ENCODE measurements at regions not wholly inside any gene's neighbourhood (a gene's known extent, or its start where the extent isn't known, plus 50 kb on each side); places are given as distances from the start of the nearest gene placed in this dataset.

DNA sequence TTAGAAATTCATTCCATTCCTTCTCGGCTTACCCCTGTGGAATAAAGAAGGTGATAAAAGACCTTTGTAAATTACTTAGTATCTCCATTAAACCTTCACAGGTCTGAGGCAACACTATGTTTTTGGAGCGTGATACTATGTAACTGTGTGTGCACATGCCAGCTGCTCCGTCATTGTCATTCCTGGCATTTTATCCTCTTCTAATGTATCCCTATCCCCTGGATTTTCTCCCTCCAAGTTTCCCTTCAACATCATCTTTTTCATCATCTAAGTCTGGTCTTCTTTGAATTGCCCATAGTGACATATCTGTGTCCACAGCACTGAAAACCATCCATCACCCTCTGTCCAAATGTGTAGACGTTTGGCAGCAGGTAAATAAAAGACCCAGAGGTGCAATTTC is 125.7 kb downstream of the TEX36 start (continued):
- TF ChIP-seq ZBTB33 (IDR thresholded peaks at IDR 0.05; ENCODE audit: extremely low read depth, insufficient replicate concordance, low read length) = no peak
- TF ChIP-seq, protein P1, sequence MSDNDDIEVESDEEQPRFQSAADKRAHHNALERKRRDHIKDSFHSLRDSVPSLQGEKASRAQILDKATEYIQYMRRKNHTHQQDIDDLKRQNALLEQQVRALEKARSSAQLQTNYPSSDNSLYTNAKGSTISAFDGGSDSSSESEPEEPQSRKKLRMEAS (IDR thresholded peaks at IDR 0.05) = no peak
- no peak for TF ChIP-seq POLR2AphosphoS5 (IDR thresholded peaks at IDR 0.05; ENCODE audit: low read depth, low read length)
- no peak for TF ChIP-seq SP1 (IDR thresholded peaks at IDR 0.05; ENCODE audit: low read depth)
- TF ChIP-seq, protein P2, sequence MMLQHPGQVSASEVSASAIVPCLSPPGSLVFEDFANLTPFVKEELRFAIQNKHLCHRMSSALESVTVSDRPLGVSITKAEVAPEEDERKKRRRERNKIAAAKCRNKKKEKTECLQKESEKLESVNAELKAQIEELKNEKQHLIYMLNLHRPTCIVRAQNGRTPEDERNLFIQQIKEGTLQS (IDR thresholded peaks at IDR 0.05) = no peak
- TF ChIP-seq EZH2phosphoT487 (IDR thresholded peaks at IDR 0.05; ENCODE audit: borderline replicate concordance) = no peak
- TF ChIP-seq POLR2A (IDR thresholded peaks at IDR 0.05; ENCODE audit: borderline replicate concordance, extremely low read depth, insufficient read depth, insufficient read length) = no peak
- no peak for TF ChIP-seq YY1 (IDR thresholded peaks at IDR 0.05; ENCODE audit: extremely low read depth, insufficient replicate concordance, low read depth, low read length)
- TF ChIP-seq CBX3 (IDR thresholded peaks at IDR 0.05; ENCODE audit: low read depth) = no peak

GRCh38 chr10:125556882-125557281 is 126.1 kb downstream of the TEX36 start:
- Histone ChIP-seq H2AFZ (ENCODE audit: low read depth, low read length, poor library complexity, severe bottlenecking) (no peak overlapping the region), H3K4me1 (ENCODE audit: control insufficient read depth in 1 of 2, insufficient read depth in 2 of 2, low read length in 2 of 2) (no peaks in the 10 kb centered on the region), H3K9me2 (ENCODE audit: insufficient read depth) (no peaks in the 10 kb centered on the region), H3K79me2 (ENCODE audit: insufficient read depth, low read length) (no peaks in the 10 kb centered on the region), H3K27me3 (ENCODE audit: insufficient read depth, low read length) (peaks cover 70% of the 10 kb centered on the region), H3K9ac (ENCODE audit: low read length) (no peak overlapping the region), H4K20me1 (ENCODE audit: insufficient read depth) (no peaks in the 10 kb centered on the region), H3K4me3 (replicated peaks in 1 of 2; ENCODE audit: low read depth in 1 of 2, low read length in 2 of 2) (no peak overlapping the region), H3K9me3 (ENCODE audit: control insufficient read depth in 1 of 2, insufficient read depth in 1 of 2, low read depth in 1 of 2, low read length in 2 of 2) (no peaks in the 10 kb centered on the region), H3K27ac (ENCODE audit: low read depth, low read length) (no peak overlapping the region), H3K4me2 (ENCODE audit: low read length) (no peak overlapping the region), H3K36me3 (ENCODE audit: control insufficient read depth in 1 of 2, insufficient read depth in 2 of 2, low read length in 2 of 2) (no peaks in the 10 kb centered on the region)
- ATAC-seq = no peak
- intact Hi-C loops (cut with micrococcal nuclease) = no loop called here
- CTCF ChIA-PET = no interaction called here
- no TSS peak for BruUV-seq (replicated peaks)
- DNase-seq (ENCODE audit: low read depth, low spot score) = no peak
- RAD21 ChIA-PET (ENCODE audit: low non-redundant PET in 1 of 2, low total read pairs in 2 of 2, uncharacterized antibody in 2 of 2, unreplicated experiment in 2 of 2) = no interaction called here
- POLR2A ChIA-PET = no interaction called here
- TF ChIP-seq, protein P3, sequence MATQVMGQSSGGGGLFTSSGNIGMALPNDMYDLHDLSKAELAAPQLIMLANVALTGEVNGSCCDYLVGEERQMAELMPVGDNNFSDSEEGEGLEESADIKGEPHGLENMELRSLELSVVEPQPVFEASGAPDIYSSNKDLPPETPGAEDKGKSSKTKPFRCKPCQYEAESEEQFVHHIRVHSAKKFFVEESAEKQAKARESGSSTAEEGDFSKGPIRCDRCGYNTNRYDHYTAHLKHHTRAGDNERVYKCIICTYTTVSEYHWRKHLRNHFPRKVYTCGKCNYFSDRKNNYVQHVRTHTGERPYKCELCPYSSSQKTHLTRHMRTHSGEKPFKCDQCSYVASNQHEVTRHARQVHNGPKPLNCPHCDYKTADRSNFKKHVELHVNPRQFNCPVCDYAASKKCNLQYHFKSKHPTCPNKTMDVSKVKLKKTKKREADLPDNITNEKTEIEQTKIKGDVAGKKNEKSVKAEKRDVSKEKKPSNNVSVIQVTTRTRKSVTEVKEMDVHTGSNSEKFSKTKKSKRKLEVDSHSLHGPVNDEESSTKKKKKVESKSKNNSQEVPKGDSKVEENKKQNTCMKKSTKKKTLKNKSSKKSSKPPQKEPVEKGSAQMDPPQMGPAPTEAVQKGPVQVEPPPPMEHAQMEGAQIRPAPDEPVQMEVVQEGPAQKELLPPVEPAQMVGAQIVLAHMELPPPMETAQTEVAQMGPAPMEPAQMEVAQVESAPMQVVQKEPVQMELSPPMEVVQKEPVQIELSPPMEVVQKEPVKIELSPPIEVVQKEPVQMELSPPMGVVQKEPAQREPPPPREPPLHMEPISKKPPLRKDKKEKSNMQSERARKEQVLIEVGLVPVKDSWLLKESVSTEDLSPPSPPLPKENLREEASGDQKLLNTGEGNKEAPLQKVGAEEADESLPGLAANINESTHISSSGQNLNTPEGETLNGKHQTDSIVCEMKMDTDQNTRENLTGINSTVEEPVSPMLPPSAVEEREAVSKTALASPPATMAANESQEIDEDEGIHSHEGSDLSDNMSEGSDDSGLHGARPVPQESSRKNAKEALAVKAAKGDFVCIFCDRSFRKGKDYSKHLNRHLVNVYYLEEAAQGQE (IDR thresholded peaks at IDR 0.05; ENCODE audit: low read depth) = no peak
- TF ChIP-seq CEBPB (IDR thresholded peaks at IDR 0.05; ENCODE audit: low read depth) (no peak), ZNF274 (IDR thresholded peaks at IDR 0.05; ENCODE audit: low read depth, low read length) (no peak), YY1 (IDR thresholded peaks at IDR 0.05; ENCODE audit: extremely low read depth, insufficient replicate concordance, low read depth, low read length) (no peak), EZH2 (IDR thresholded peaks at IDR 0.05) (no peak; the same call in 1 of the 2 replicates), SP1 (IDR thresholded peaks at IDR 0.05; ENCODE audit: low read depth) (no peak), SRF (IDR thresholded peaks at IDR 0.05; ENCODE audit: low read depth) (no peak), SIN3A (IDR thresholded peaks at IDR 0.05; ENCODE audit: low read depth) (no peak), CBX3 (IDR thresholded peaks at IDR 0.05; ENCODE audit: low read depth) (no peak), TCF7L2 (IDR thresholded peaks at IDR 0.05; ENCODE audit: borderline replicate concordance, extremely low read depth, insufficient read depth, insufficient read length) (no peak), ELF1 (IDR thresholded peaks at IDR 0.05; ENCODE audit: borderline replicate concordance, low read depth) (no peak), POLR2A (IDR thresholded peaks at IDR 0.05; ENCODE audit: borderline replicate concordance, extremely low read depth, insufficient read depth, insufficient read length) (no peak), RAD21 (IDR thresholded peaks at IDR 0.05; ENCODE audit: low read depth) (no peak), JUND (IDR thresholded peaks at IDR 0.05) (no peak), EZH2phosphoT487 (IDR thresholded peaks at IDR 0.05; ENCODE audit: borderline replicate concordance) (no peak)
- TF ChIP-seq, protein P1 (IDR thresholded peaks at IDR 0.05) = no peak
- TF ChIP-seq, protein P2 (IDR thresholded peaks at IDR 0.05) = no peak

Data from HCT116 (cell line).